OCI-LY3 (cell line): ENCODE measurements at regions not wholly inside any gene's neighbourhood (a gene's known extent, or its start where the extent isn't known, plus 50 kb on each side); places are given as distances from the start of the nearest gene placed in this dataset.

Experiments used
- CTCF ChIP-seq: fragments of 200-600, 300-600 bp; sonication (generic); IDR thresholded peaks from 2 replicates; pipeline ENCODE4 v1.5.1; 2014; ENCODE audit warnings: antibody characterized with exemption, low read length, low read depth
- EZH2phosphoT487 ChIP-seq: fragments of 200-600 bp; shearing (Covaris generic); IDR thresholded peaks from 2 replicates; pipeline ENCODE4 v1.6.1; 2018; ENCODE audit warnings: antibody characterized with exemption, mixed run types, low read depth

GRCh38 chr4:158997660-158998349 lies 105.1 kb upstream of the RAPGEF2 start:
- no peak for TF ChIP-seq CTCF
- no peak for TF ChIP-seq EZH2phosphoT487
